Posterior cingulate gyrus (tissue), 11 donors: ENCODE measurements at regions not wholly inside any gene's neighbourhood (a gene's known extent, or its start where the extent isn't known, plus 50 kb on each side); places are given as distances from the start of the nearest gene placed in this dataset.
A peak's percentile ranks its signal among the peaks of the same experiment; 100 is the strongest.
"Not testable (repeated sequence)": the region's sequence is repeated elsewhere in the genome, so short reads cannot be mapped to it uniquely, and the experiment has no call there.

ENCODE experiments used
- DNase-seq, 10 donors: peaks; one replicate each; pipeline versions ENCODE4 v3.0.0 to v3.0.0-alpha.2; 2020 to 2021; ENCODE audit warnings: mixed read lengths in 3 of 10
- intact Hi-C: fragments of 100-400 bp; cut with DNase I; formaldehyde crosslinking; loops from one replicate; pipeline ENCODE4 v1.15.1; 2023

GRCh38 chr6:27146706-27147505 is 100.6 kb upstream of the PRSS16 start:
- intact Hi-C loops: no loop called here

GRCh38 chr6:27148404-27148795 is 99.1 kb upstream of the PRSS16 start:
- DNase-seq: no peak
- intact Hi-C loops: no loop called here

More at GRCh38 chr6:27146706-27147505, 100.6 kb upstream of the PRSS16 start:
- DNase-seq: peak in 9 of 10 donors; percentile 34 to 94 (median 67)

GRCh38 chr6:27149150-27149549 is 98.4 kb upstream of the PRSS16 start:
- intact Hi-C loops: no loop called here
- no peak for DNase-seq

- intact Hi-C loops: no loop called here
- no peak for DNase-seq
Observed at GRCh38 chr6:27154696-27155095, 92.8 kb upstream of the PRSS16 start.

- DNase-seq: no peak
- intact Hi-C loops: no loop called here
Observed at GRCh38 chr6:27156874-27157458, 90.5 kb upstream of the PRSS16 start.

- intact Hi-C loops: no loop called here
- DNase-seq: peak in 8 of 10 donors; percentile 47 to 93 (median 72)
Observed at GRCh38 chr6:27157459-27158315, 89.8 kb upstream of the PRSS16 start.

- intact Hi-C loops: no loop called here
- no peak for DNase-seq
Observed at GRCh38 chr6:27158316-27158643, 89.2 kb upstream of the PRSS16 start.

- DNase-seq: no peak
- intact Hi-C loops: no loop called here
Observed at GRCh38 chr6:27159725-27160124, 87.8 kb upstream of the PRSS16 start.

- DNase-seq: no peak
- intact Hi-C loops: no loop called here
Observed at GRCh38 chr6:27161115-27161514, 86.4 kb upstream of the PRSS16 start.

- DNase-seq: no peak
- intact Hi-C loops: no loop called here
Observed at GRCh38 chr6:27161603-27161945, 85.9 kb upstream of the PRSS16 start.

GRCh38 chr6:27161946-27162603 is 85.4 kb upstream of the PRSS16 start:
- intact Hi-C loops: loop anchor here (2.0 kb wide), 1 partner anchor 15 kb away; no protein-coding TSS in a partner anchor
- peak in 5 of 10 donors; percentile 29 to 91 (median 52) for DNase-seq

- DNase-seq: no peak
- intact Hi-C loops: loop anchor here (2.0 kb wide), 1 partner anchor 13 kb away; no protein-coding TSS in a partner anchor
Observed at GRCh38 chr6:27163834-27164233, 83.7 kb upstream of the PRSS16 start.

GRCh38 chr6:27168108-27168507 is 79.4 kb upstream of the PRSS16 start:
- no peak for DNase-seq
- intact Hi-C loops: no loop called here

- no peak for DNase-seq
- intact Hi-C loops: no loop called here
Observed at GRCh38 chr6:27168586-27169443, 78.7 kb upstream of the PRSS16 start.

GRCh38 chr6:27172524-27173231 is 74.8 kb upstream of the PRSS16 start:
- DNase-seq: not testable (repeated sequence)
- intact Hi-C loops: loop anchor here (10.0 kb wide), 1 partner anchor 512 kb away; no protein-coding TSS in a partner anchor

- DNase-seq: not testable (repeated sequence)
- intact Hi-C loops: loop anchor here (10.0 kb wide), 1 partner anchor 512 kb away; no protein-coding TSS in a partner anchor
Observed at GRCh38 chr6:27173232-27173601, 74.3 kb upstream of the PRSS16 start.

- intact Hi-C loops: loop anchor here (5.0 to 10.0 kb wide), 3 partner anchors 510 to 727 kb away; no protein-coding TSS in a partner anchor
Observed at GRCh38 chr6:27174958-27175357, 72.5 kb upstream of the PRSS16 start.

GRCh38 chr6:27176096-27176495 is 71.4 kb upstream of the PRSS16 start:
- intact Hi-C loops: loop anchor here (2.0 to 10.0 kb wide), 4 partner anchors 13 to 726 kb away; no protein-coding TSS in a partner anchor
- no peak for DNase-seq

More at GRCh38 chr6:27174958-27175357, 72.5 kb upstream of the PRSS16 start:
- DNase-seq: no peak
